ENCODE measurements at regions not wholly inside any gene's neighbourhood (a gene's known extent, or its start where the extent isn't known, plus 50 kb on each side); places are given as distances from the start of the nearest gene placed in this dataset.

GRCh38 chr7:34338961-34339526 lies 319.0 kb upstream of the NPSR1 start:
- Histone ChIP-seq H2AK5ac (ENCODE audit: low read depth, low read length) (no peak overlapping the region), H3K9me3 (ENCODE audit: insufficient read depth in 2 of 2, low read depth in 1 of 2, low read length in 1 of 2) (0 out of 4 replicates have a peak, but pooled peaks cover 0 to 3% of the 10 kb centered on the region in 2 experiments), H3K79me1 (ENCODE audit: low read depth, low read length) (no peaks in the 10 kb centered on the region), H2BK15ac (ENCODE audit: low read length) (no peak overlapping the region), H3K23me2 (ENCODE audit: low read depth, low read length) (no peaks in the 10 kb centered on the region), H3K27me3 (replicated peaks in 1 of 4; ENCODE audit: control insufficient read depth in 3 of 4, extremely low read depth in 1 of 4, insufficient read depth in 3 of 4, low read length in 3 of 4) (no peaks in the 10 kb centered on the region), H3K4me1 (replicated peaks in 1 of 4; ENCODE audit: control insufficient read depth in 3 of 4, insufficient read depth in 4 of 4, low read length in 3 of 4) (no peaks in the 10 kb centered on the region), H2BK20ac (ENCODE audit: low read length) (no peak overlapping the region), H3K23ac (ENCODE audit: insufficient read length) (no peak overlapping the region), H3K27ac (ENCODE audit: low read depth, low read length) (no peak overlapping the region), H2BK120ac (replicated peaks; ENCODE audit: low read depth, low read length) (no peak overlapping the region), H3K9ac (replicated peaks in 1 of 4; ENCODE audit: extremely low read depth in 1 of 4, low read depth in 3 of 4, low read length in 3 of 4) (no peak overlapping the region), H3K4me2 (ENCODE audit: insufficient read depth in 1 of 2, low read depth in 2 of 2, low read length in 2 of 2) (no peak overlapping the region), H3K14ac (ENCODE audit: insufficient read length) (no peak overlapping the region), H3K36me3 (ENCODE audit: control insufficient read depth in 2 of 4, insufficient read depth in 4 of 4, low read length in 3 of 4) (no peaks in the 10 kb centered on the region), H3K18ac (ENCODE audit: extremely low read depth, low read length) (no peak overlapping the region), H3K4me3 (ENCODE audit: extremely low read depth in 1 of 4, insufficient read depth in 2 of 4, low read depth in 3 of 4, low read length in 4 of 4) (no peak overlapping the region), H2BK12ac (ENCODE audit: low read depth, low read length) (no peak overlapping the region), H4K20me1 (replicated peaks in 1 of 2; ENCODE audit: control insufficient read depth in 1 of 2, insufficient read depth in 2 of 2, low read length in 2 of 2) (no peaks in the 10 kb centered on the region), H2AFZ (ENCODE audit: low read length) (peak overlapping the region; percentile 36; the same call in 1 of the 2 replicates), H2BK5ac (ENCODE audit: low read depth, low read length) (no peak overlapping the region), H3K4ac (replicated peaks; ENCODE audit: insufficient read length, low read depth, low read length) (no peak overlapping the region), H4K5ac (ENCODE audit: insufficient read length, low read depth, low read length) (no peak overlapping the region), H4K91ac (replicated peaks; ENCODE audit: insufficient read length, low read length) (peak overlapping the region; percentile 39), H3K56ac (replicated peaks; ENCODE audit: insufficient read length, low read depth, low read length) (no peak overlapping the region), H4K8ac (ENCODE audit: extremely low read depth, insufficient read depth, low read length) (no peak overlapping the region), H3K79me2 (ENCODE audit: control insufficient read depth in 1 of 2, insufficient read depth in 2 of 2, low read length in 2 of 2) (no peaks in the 10 kb centered on the region)
- CTCF ChIA-PET (ENCODE audit: partially characterized antibody): interaction anchor here (0.9 to 1.5 kb wide), 4 partner anchors 18 to 258 kb away, joined by 3 to 4 read pairs (median 4); no protein-coding TSS in a partner anchor
- POLR2A ChIA-PET (ENCODE audit: partially characterized antibody): no interaction called here
- 95% methylated on average over 3 of the region's 3 CpGs; no CpG with 5 or more reads in 1 of the 2 experiments for WGBS, 2 experiments (ENCODE audit: extremely low coverage in 1 of 2, insufficient coverage in 1 of 2, insufficient read length in 1 of 2, insufficient replicate concordance in 2 of 2, low coverage in 1 of 2, low lambda C conversion rate in 2 of 2, missing lambda C conversion rate in 1 of 2)
- no peak for DNase-seq (ENCODE audit: low read depth in 1 of 2, low spot score in 2 of 2)
- FAIRE-seq: no peak
- TF ChIP-seq YY1 (IDR thresholded peaks at IDR 0.05; ENCODE audit: low read depth, low read length): no peak

Measured in H1 (cell line).